OCI-LY1 (cell line): ENCODE measurements at regions not wholly inside any gene's neighbourhood (a gene's known extent, or its start where the extent isn't known, plus 50 kb on each side); places are given as distances from the start of the nearest gene placed in this dataset.

Experiments used
- CTCF ChIP-seq: fragments of 200-600 bp; sonication (generic), shearing (Covaris generic); IDR thresholded peaks from 2 replicates; pipeline ENCODE4 v1.5.1; 2017; ENCODE audit warnings: mild to moderate bottlenecking, antibody characterized with exemption, low read length, moderate library complexity, mixed read lengths
- EZH2 ChIP-seq: fragments of 200-600 bp; sonication (generic), shearing (Covaris generic); IDR thresholded peaks from 2 replicates; pipeline ENCODE4 v1.8.0; 2017; ENCODE audit warnings: borderline replicate concordance, mixed run types, mild to moderate bottlenecking, antibody characterized with exemption, low read length, moderate library complexity, mixed read lengths

- TF ChIP-seq CTCF (no peak), EZH2 (no peak)
Observed at GRCh38 chr12:30564394-30564793, 131.3 kb downstream of the IPO8 start.
